Inflammatory macrophage treated with lipopolysaccharide for 4 hours (primary cell): ENCODE measurements at regions not wholly inside any gene's neighbourhood (a gene's known extent, or its start where the extent isn't known, plus 50 kb on each side); places are given as distances from the start of the nearest gene placed in this dataset.

Source experiments
- DNase-seq: peaks from one replicate; pipeline ENCODE4 v3.0.0-alpha.2; 2020

DNA sequence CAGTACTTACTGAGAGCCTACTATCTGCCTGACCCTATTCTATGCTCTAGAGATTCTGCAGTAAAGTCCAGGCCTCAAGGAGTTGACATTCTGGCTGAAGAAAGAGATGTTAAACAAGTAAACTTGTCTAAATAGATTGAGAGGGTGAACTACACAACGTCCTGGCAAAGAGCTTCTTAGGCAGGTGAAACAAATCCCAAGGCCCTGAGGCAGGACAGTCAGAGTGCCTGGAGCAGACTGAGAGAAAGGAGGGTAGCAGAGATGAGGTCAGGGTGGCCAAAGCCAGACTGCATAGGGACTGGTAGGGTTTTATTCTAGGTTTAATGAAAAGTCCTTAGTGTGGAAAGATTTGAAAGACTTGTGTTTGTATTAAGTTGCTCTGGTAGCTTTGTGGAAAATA, 84.5 kb upstream of the ATP11B start:
- no peak for DNase-seq

DNA sequence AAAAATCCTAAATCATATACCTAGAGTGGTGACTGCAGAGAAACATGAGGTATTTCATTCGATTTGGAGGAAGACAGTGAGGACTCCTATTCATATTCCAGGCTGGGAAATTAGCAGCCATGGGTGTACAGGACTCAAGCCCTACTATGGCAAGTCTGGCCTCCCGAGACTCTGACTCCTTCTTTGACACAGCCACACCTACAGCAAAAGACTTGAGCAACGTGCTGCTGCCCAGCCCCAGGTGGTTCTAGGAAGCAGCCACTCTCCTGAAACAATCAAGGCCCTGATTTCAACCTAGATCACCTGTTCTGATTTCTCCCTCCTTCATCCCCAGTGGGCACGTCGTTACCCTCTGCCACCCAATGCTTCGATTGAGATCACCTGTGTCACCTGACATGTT, 84.0 kb upstream of the ATP11B start:
- no peak for DNase-seq

GRCh38 chr3:182710557-182711157, 82.6 kb upstream of the ATP11B start:
- peak; percentile 27 for DNase-seq

DNA sequence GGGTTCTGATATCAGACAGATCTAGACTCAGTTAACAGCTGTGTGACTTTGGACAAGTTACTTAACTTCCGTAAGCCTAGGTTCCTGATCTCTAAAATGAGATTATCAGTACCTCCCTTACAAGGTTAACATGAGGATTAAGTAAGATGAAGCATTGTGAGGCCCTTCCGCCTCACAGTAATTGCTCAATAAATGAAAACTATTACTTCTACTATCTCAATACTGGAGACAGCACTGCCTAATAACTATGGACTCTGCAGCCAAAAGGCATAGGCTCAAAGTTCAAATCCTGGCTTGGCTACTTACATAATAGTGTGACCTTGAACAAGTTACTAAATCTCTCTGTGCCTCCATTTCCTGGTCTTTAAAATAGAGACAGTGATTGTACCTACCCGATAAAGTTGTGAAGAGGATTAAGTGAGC, 82.0 kb upstream of the ATP11B start:
- DNase-seq = peak; percentile 20

DNA sequence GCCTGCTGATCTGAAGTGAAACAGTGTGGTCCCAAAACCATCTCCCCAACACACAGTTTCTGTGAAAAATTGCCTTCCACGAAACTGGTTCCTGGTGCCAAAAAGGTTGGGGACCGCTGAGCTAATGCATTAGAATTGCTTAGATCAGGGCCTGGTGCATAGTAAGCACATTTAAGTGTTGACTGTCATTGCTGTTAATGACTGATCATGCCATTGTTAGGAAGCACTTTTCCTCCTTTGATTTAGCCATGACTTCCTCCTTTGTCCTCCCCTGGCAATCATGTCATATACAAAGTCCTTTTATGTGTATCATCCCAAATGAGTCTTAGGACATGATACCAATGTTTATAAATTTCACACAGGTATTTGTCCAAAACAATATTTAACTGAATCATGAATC, 81.5 kb upstream of the ATP11B start:
- DNase-seq = no peak

DNA sequence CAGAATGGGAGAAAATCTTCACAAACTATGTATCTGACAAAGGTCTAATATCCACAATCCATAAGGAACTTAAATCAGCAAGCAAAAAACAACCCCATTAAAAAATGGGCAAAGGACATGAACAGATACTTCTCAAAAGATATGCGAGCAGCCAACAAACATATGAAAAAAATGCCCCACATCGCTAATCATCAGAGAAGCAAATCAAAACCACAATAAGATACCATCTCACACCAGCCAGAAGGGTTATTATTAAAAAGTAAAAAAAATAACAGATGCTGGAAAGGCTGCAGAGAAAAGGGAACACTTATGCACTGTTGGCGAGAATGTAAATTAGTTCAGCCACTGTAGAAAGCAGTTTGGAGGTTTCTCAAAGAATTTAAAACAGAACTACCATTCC, 80.2 kb upstream of the ATP11B start:
- DNase-seq = no peak

- DNase-seq = peak; percentile 75
Observed at GRCh38 chr3:182713743-182714517, 79.4 kb upstream of the ATP11B start.

DNA sequence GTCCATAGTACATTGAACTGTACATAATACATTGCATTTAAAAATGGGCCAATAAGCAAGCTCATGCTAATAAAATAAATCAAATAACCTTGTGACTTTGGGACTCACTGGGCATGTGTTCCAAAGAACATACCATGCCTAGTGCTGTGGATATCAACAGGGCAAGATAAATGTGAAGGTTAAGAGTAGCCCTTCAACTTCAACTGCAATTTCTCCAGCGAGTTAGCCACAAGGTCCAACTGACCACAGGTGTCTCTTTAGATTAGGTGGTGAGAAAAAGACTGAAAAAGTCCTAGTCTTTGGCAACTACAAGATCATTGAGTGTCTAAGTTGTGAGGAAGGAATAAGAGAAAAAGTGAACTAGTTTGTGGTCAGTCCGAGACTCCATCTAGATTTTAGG, 78.3 kb upstream of the ATP11B start:
- DNase-seq = no peak

DNA sequence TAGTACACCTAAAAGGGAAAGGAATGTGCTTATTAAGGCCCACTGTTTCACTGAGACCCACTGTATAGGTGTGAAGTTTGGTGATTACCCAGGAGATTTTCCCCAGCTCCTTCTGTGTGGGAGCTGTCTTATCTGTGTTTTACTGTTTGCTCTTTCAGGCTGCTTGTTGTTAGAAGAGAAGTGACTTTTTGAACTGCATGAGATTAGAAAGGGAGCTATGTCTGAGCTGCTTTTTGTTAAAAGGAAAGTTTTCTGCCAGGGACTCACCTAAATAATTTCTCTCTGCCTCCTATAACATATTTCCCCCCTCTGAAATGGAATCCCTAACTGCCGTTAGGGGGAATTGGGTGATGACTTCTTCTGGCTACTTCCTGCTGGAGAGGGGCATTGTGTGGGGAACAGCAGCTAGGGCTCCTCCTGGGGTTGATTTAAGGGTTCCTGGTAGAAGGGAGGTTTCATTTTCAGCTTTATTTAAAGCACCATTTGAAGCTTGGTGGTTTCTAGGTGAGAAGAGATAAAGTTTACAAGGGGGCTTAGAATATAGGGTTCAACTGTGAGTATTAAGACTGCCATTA, 77.1 kb upstream of the ATP11B start:
- no peak for DNase-seq

GRCh38 chr3:182717216-182717615, 76.1 kb upstream of the ATP11B start:
- DNase-seq = no peak

- DNase-seq = no peak
Observed at GRCh38 chr3:182722907-182723306, 70.4 kb upstream of the ATP11B start.

GRCh38 chr3:182723596-182723995, 69.7 kb upstream of the ATP11B start:
- no peak for DNase-seq

DNA sequence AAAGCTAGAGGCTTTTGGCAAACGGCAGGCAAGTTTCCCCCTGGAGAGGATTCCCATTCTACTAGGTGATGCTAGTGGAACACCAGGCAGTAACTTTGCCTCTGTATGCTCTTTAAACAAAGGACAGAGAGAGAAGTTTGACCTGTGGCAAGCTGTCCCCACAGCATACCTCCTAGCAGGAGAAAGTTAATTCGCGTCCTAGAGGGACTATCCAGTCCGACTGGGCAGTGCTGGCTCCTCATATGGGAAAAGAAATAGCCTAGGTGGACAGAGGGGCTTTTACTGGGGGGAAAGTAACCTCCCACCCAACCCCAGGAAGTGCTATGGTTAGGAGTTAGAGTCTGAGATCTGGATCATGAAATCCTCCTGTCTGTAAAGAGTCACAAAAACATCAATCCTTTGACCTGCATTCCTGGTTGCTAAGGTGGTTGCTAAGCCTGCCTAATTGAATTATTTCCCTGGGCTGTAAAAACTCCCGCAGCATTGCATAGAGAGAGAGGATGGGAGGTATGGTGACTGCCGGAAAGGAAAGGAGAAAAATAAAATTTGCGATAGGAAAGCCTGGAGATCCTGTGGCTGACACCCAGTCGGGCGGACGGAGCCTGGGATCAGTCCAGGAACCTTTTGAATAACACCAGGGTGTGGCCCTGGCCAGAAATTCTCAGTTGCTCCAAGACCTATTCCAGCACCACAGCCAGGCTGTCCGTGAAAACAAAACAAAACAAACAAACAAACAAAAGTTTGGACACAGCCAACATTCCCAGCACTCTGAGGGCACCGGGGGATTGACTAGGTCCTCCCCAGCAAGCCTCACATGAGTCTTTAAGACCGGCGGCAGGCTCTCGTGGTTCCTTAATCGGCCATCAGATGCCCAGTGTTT, 67.7 kb upstream of the ATP11B start:
- no peak for DNase-seq

DNA sequence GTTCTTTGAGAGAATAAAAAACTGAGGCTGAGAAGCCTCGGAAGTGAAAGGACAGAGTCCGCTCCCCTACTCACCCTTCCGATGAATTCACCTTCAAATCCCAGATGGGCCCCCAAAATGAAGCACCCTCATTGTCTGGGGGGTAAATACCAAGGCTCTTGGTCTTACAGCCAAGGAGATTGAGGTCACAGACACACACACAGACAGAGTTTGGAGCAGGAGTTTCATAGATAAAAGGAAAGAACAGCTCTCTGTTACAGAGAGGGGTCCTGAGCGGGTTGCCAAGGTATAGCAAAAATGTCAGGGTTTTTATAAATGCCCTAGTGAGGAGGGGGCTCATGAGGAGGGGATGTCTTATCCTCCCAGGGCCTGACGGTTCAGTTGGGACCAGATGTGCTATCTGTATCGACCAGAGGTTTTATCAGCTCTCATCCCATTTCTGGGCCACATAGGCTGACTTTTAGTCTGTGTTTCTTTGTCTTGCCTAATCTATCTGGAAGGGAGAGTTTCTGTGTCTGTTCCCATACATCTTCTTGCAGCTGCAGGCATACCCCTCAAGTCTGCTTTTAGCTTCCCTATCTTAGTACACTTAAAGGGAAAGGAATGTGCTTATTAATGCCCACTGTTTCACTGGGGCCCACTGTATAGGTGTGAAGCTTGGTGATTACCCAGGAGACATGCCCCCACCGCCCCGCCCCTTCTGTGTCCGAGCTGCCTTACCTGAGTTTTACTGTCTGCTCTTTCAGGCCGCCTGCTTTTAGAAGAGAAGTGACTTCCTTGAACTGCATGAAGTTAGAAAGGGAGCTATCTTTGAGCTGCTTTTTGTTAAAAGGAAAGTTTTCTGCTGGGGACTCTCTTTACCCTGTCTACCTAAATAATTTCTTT, 66.8 kb upstream of the ATP11B start:
- no peak for DNase-seq

- DNase-seq = no peak
Observed at GRCh38 chr3:182728238-182728637, 65.1 kb upstream of the ATP11B start.

DNA sequence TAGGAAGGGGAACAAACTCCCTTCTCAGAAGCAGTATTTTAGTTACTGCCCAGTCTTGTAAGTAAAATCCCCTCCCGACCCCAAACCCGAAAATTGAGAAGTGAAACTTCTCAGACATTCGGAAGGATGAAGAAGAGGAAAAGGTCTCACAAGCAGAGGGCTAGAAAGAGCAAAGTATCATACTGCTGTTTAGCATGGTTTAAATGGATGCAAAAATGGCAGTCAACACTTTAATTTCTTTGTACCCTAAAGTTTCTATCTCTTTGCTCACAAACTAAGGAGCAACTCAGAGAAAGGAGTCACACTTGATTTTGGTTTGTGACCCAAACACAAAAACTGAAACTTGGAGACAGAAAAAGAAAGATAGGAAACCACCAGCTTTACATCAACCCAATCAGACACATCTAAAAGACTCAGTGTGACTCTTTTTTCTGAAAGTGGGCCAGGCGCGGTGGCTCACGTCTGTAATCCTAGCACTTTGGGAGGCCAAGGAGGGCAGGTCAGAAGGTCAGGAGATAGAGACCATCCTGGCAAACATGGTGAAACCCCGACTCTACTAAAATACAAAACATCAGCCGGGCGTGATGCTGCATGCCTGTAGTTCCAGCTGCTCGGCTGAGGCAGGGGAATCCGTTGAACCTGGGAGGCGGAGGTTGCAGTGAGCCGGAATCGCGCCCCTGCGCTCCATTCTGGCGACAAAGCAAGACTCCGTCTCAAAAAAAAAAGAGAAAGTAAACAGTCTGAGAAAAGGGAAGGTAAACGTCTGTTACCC, 63.2 kb upstream of the ATP11B start:
- DNase-seq = peak; percentile 8

DNA sequence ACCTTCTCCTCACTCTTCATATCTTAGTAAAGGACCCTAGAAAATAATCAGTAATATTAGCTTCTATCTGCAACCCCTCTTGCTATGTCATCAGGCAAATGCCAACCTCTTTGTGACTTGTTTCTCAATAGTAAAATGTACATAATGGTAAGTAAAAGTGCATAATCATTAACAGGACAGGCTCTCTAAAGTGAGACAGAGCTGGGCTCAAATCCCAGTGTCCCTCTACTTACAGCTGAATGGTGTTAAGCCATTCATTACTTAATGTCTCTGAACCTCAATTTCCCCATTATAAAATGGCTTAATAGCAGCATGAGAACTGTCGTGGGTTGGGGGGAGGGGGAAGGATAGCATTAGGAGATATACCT, 62.6 kb upstream of the ATP11B start:
- DNase-seq = no peak

DNA sequence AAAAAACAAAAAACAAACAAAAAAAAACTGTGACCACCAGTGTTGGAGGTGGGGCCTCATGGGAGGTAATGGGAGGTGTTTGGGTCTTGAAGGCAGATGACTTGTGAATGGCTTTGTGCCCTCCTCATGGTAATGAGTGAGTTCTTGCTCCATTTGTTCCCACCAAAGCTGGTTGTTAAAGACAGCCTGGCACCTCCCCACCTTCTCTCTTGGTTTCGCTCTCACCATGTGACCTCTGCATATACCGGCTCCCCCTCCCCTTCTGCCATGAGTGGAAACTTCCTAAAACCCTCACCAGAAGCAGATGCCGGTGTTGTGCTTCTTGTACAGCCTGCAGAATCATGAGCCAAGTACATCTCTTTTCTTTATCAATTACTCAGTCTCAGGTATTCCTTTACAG, 61.5 kb upstream of the ATP11B start:
- DNase-seq = no peak

- no peak for DNase-seq
Observed at GRCh38 chr3:182732232-182733015, 60.9 kb upstream of the ATP11B start.

DNA sequence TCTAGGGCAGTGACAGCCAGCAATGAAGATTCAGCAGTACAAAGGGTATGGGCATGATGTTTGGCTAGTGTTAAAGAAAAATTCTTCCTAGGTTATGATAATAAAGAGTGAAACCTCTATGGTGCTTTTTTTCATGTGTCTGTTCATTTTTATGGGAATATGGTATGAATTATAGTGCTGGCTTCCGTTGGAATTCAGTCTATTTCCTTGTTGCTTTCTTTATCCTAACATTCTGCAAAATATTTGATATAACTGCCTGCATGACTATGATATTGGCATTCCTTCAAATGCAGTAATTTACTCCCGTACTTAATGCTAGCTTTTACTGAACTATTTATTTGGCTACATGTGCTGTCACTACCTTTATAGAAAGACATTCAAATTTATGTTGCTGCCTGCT, 57.6 kb upstream of the ATP11B start:
- no peak for DNase-seq

DNA sequence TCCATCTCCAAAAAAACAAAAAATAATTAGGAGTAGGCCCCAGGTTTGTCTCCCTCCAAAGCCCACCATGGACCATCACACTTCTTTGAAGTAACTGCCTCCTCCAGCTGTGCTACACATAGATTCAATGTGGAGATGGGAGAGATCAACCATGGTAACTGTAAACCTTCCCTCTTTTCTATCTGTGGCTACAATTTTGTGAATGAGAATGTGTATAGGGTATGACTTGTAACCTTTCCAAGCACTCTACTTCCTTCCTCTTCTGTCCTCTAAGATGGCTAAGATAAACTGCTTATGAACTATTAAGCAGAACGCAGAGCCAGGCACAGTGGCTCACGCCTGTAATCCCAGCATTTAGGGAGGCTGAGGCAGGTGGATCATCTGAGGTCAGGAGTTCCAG, 55.5 kb upstream of the ATP11B start:
- no peak for DNase-seq
